ENCODE measurements at regions not wholly inside any gene's neighbourhood (a gene's known extent, or its start where the extent isn't known, plus 50 kb on each side); places are given as distances from the start of the nearest gene placed in this dataset.
A peak's percentile ranks its signal among the peaks of the same experiment; 100 is the strongest.

DNA sequence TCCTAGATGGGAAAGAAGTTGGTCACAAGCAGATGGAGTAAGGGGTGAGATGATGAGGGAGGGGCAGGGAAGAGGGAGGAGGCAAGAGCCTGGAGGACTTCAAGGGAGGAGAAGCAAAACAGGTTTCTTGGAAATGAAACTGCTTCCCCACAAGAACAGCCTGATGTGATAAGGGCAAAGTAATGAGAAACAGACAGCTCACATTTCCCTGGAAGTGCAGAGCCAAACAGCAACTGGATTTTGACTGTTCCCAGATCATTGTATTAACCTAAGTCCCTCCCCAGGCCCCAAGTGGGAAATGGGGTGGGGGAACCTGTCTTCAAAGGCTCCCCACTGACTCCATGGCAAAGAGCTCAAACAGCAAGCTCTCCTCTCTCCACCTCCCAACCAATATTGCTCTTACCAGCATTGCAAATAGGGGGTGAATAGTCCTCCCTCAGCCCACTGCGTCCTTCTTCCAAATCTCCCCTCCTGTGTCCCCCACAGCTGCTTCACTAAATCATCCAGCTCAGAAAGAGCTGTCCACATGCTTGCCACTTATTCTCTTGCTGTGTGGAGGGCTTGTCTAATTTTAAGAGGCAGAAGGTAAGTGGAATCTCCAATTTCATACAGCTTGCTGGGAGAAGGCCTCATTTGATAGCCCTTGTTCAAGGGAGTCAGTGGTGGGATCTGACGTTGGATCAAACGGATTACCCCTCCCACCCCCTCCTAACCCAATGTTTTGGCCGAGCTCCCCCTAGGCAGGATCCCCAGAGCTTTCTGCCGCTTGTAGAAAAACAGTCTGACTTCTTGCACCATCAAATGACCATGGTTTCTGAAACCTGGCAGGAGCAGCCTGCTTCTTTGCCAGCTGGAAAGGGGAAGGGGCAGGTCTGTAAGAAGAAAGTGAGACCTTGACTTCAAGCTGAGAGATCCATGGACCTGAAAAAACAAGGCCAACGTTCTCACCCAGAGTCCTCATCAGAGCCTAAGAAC, 56.3 kb upstream of the SMIM36 start:
- TF ChIP-seq, protein P1, sequence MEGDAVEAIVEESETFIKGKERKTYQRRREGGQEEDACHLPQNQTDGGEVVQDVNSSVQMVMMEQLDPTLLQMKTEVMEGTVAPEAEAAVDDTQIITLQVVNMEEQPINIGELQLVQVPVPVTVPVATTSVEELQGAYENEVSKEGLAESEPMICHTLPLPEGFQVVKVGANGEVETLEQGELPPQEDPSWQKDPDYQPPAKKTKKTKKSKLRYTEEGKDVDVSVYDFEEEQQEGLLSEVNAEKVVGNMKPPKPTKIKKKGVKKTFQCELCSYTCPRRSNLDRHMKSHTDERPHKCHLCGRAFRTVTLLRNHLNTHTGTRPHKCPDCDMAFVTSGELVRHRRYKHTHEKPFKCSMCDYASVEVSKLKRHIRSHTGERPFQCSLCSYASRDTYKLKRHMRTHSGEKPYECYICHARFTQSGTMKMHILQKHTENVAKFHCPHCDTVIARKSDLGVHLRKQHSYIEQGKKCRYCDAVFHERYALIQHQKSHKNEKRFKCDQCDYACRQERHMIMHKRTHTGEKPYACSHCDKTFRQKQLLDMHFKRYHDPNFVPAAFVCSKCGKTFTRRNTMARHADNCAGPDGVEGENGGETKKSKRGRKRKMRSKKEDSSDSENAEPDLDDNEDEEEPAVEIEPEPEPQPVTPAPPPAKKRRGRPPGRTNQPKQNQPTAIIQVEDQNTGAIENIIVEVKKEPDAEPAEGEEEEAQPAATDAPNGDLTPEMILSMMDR (IDR thresholded peaks at IDR 0.05) = no peak
- TF ChIP-seq EP300 (IDR thresholded peaks at IDR 0.05; ENCODE audit: borderline replicate concordance in 1 of 2, low read depth in 1 of 2, low read length in 1 of 2) (peak in 1 of 2 experiments; percentile 83; a peak in 1 of 4 replicates), TAF1 (IDR thresholded peaks at IDR 0.05; ENCODE audit: borderline replicate concordance, low read depth, low read length) (no peak), NFIC (IDR thresholded peaks at IDR 0.05; ENCODE audit: borderline replicate concordance) (no peak), YY1 (IDR thresholded peaks at IDR 0.05; ENCODE audit: low read depth) (no peak), GABPA (IDR thresholded peaks at IDR 0.05; ENCODE audit: low read depth) (no peak), RFX5 (IDR thresholded peaks at IDR 0.05; ENCODE audit: low read length) (no peak), SMC3 (IDR thresholded peaks at IDR 0.05; ENCODE audit: low read depth, low read length) (no peak)
- TF ChIP-seq, protein P2, sequence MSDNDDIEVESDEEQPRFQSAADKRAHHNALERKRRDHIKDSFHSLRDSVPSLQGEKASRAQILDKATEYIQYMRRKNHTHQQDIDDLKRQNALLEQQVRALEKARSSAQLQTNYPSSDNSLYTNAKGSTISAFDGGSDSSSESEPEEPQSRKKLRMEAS (IDR thresholded peaks at IDR 0.05; ENCODE audit: low read depth) = no peak
- TF ChIP-seq, protein P3, sequence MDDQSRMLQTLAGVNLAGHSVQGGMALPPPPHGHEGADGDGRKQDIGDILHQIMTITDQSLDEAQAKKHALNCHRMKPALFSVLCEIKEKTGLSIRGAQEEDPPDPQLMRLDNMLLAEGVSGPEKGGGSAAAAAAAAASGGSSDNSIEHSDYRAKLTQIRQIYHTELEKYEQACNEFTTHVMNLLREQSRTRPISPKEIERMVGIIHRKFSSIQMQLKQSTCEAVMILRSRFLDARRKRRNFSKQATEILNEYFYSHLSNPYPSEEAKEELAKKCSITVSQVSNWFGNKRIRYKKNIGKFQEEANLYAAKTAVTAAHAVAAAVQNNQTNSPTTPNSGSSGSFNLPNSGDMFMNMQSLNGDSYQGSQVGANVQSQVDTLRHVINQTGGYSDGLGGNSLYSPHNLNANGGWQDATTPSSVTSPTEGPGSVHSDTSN (IDR thresholded peaks at IDR 0.05) = no peak
- TF ChIP-seq, protein P4, sequence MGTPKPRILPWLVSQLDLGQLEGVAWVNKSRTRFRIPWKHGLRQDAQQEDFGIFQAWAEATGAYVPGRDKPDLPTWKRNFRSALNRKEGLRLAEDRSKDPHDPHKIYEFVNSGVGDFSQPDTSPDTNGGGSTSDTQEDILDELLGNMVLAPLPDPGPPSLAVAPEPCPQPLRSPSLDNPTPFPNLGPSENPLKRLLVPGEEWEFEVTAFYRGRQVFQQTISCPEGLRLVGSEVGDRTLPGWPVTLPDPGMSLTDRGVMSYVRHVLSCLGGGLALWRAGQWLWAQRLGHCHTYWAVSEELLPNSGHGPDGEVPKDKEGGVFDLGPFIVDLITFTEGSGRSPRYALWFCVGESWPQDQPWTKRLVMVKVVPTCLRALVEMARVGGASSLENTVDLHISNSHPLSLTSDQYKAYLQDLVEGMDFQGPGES (IDR thresholded peaks at IDR 0.05; ENCODE audit: low read depth, low read length) = no peak
